SK-N-SH (cell line): ENCODE measurements at regions not wholly inside any gene's neighbourhood (a gene's known extent, or its start where the extent isn't known, plus 50 kb on each side); places are given as distances from the start of the nearest gene placed in this dataset.

Experiments used
- CTCF ChIA-PET: fragments of 300-600, 350-600 bp; formaldehyde crosslinking; extraction: SDS; loops from one replicate; lab custom pipeline; 2021; lab: Yijun Ruan, JAX
- POLR2A ChIA-PET: fragments of 350-600 bp; sonication (Branson Sonifier 250); formaldehyde crosslinking; extraction: SDS; loops from one replicate; lab custom pipeline; 2020; ENCODE audit warnings: antibody characterized with exemption, inconsistent platforms; lab: Yijun Ruan, JAX
- DNase-seq: peaks from one replicate; pipeline ENCODE4 v3.0.0; 2012
- H2AFZ ChIP-seq: fragments of 200-600 bp; sonication (generic); 2 replicates; pipeline ENCODE4 v1.8.1; 2016; ENCODE audit warnings: antibody characterized with exemption, mild to moderate bottlenecking, low read depth
- H3F3A ChIP-seq: fragments of 200-600 bp; sonication (generic); replicated peaks from 2 replicates; pipeline ENCODE3; 2016; ENCODE audit warnings: antibody characterized with exemption, mild to moderate bottlenecking; ENCODE audit not compliant: insufficient read depth
- H3K27ac ChIP-seq, 2 experiments: fragments of 200-500 bp in 1 of 2; fragments of 200-600 bp in 1 of 2; sonication (Bioruptor generic) in 1 of 2; sonication (generic), shearing (Covaris generic) in 1 of 2; 2 replicates each; pipeline versions ENCODE4 v1.5.1 to v1.6.1; 2014 to 2016; ENCODE audit warnings: low read depth in 2 of 2, inconsistent platforms in 1 of 2, low read length in 1 of 2, mild to moderate bottlenecking in 1 of 2, mixed read lengths in 1 of 2
- H3K27me3 ChIP-seq: fragments of 200-600 bp; sonication (generic), shearing (Covaris generic); 2 replicates; pipeline ENCODE4 v1.6.1; 2016; ENCODE audit warnings: mixed run types; ENCODE audit not compliant: insufficient read depth
- H3K36me3 ChIP-seq, 2 experiments: fragments of 200-500 bp in 1 of 2; fragments of 200-600 bp in 1 of 2; sonication (Bioruptor generic) in 1 of 2; sonication (generic) in 1 of 2; replicated peaks in 1 of 2; 2 replicates each; pipeline versions ENCODE3 to v1.5.1; 2014 to 2016; ENCODE audit warnings: low read length in 1 of 2, mild to moderate bottlenecking in 1 of 2; ENCODE audit not compliant: insufficient read depth in 2 of 2, control insufficient read depth in 1 of 2
- H3K4me1 ChIP-seq, 2 experiments: fragments of 200-500 bp in 1 of 2; fragments of 200-600 bp in 1 of 2; sonication (Bioruptor generic) in 1 of 2; sonication (generic), shearing (Covaris generic) in 1 of 2; 2 replicates each; pipeline versions ENCODE4 v1.5.1 to v1.6.1; 2014 to 2016; ENCODE audit warnings: low read depth in 1 of 2, low read length in 1 of 2, mixed run types in 1 of 2; ENCODE audit not compliant: insufficient read depth in 2 of 2, control insufficient read depth in 1 of 2
- H3K4me2 ChIP-seq: fragments of 200-600 bp; sonication (generic), shearing (Covaris generic); 2 replicates; pipeline ENCODE4 v1.6.1; 2017; ENCODE audit warnings: mixed run types
- H3K4me3 ChIP-seq, 2 experiments: fragments of 200-500 bp in 1 of 2; fragments of 200-600 bp in 1 of 2; sonication (Bioruptor generic) in 1 of 2; sonication (generic), shearing (Covaris generic) in 1 of 2; 2 replicates each; pipeline versions ENCODE4 v1.5.1 to v1.8.1; 2014 to 2016; ENCODE audit warnings: low read depth in 2 of 2, inconsistent platforms in 1 of 2, low read length in 1 of 2, mild to moderate bottlenecking in 1 of 2, mixed read lengths in 1 of 2, moderate library complexity in 1 of 2
- H3K79me2 ChIP-seq: fragments of 200-600 bp; sonication (generic); 2 replicates; pipeline ENCODE4 v1.8.1; 2017; ENCODE audit warnings: mild to moderate bottlenecking; ENCODE audit not compliant: insufficient read depth
- H3K9ac ChIP-seq: fragments of 200-600 bp; sonication (generic); 2 replicates; pipeline ENCODE4 v1.6.1; 2017; ENCODE audit warnings: mixed run types
- H3K9me2 ChIP-seq: fragments of 200-600 bp; sonication (generic); 2 replicates; pipeline ENCODE4 v1.6.1; 2017; ENCODE audit warnings: mixed run types
- H3K9me3 ChIP-seq: fragments of 200-600 bp; sonication (generic); 2 replicates; pipeline ENCODE4 v1.6.1; 2017; ENCODE audit warnings: mixed run types, mild to moderate bottlenecking, moderate library complexity
- H4K20me1 ChIP-seq: fragments of 200-600 bp; sonication (generic); 2 replicates; pipeline ENCODE4 v1.6.1; 2017; ENCODE audit warnings: mild to moderate bottlenecking, mixed run types; ENCODE audit not compliant: insufficient read depth
- FOXJ3 ChIP-seq: sonication (generic); formaldehyde crosslinking; IDR thresholded peaks from 2 replicates; pipeline ENCODE4 v1.5.1; 2020; ENCODE audit warnings: mild to moderate bottlenecking, missing genetic modification reagents
- MAX ChIP-seq: IDR thresholded peaks from 2 replicates; pipeline ENCODE4 v1.4.0; 2012; ENCODE audit warnings: low read depth
- MXI1 ChIP-seq: IDR thresholded peaks from 2 replicates; pipeline ENCODE4 v1.6.1; 2012; ENCODE audit warnings: mild to moderate bottlenecking, low read depth, low read length, improper control_type of control experiment
- NFIC ChIP-seq: IDR thresholded peaks from 2 replicates; pipeline ENCODE4 v1.4.0; 2012; ENCODE audit warnings: borderline replicate concordance
- NRF1 ChIP-seq: IDR thresholded peaks from 2 replicates; pipeline ENCODE4 v1.6.1; 2012; ENCODE audit warnings: low read depth, mild to moderate bottlenecking, low read length
- RCOR1 ChIP-seq: fragments of 150-350 bp; IDR thresholded peaks from 2 replicates; pipeline ENCODE4 v1.6.1; 2017; ENCODE audit warnings: antibody characterized with exemption, low read length
- RFX5 ChIP-seq: IDR thresholded peaks from 2 replicates; pipeline ENCODE4 v1.6.1; 2012; ENCODE audit warnings: mild to moderate bottlenecking, improper control_type of control experiment, low read length
- TAF1 ChIP-seq: IDR thresholded peaks from 2 replicates; pipeline ENCODE4 v1.6.1; 2012; ENCODE audit warnings: low read depth, mild to moderate bottlenecking, low read length, moderate library complexity, borderline replicate concordance
- TEAD4 ChIP-seq: IDR thresholded peaks from 2 replicates; pipeline ENCODE4 v1.4.0; 2012; ENCODE audit warnings: mild to moderate bottlenecking, borderline replicate concordance; ENCODE audit not compliant: insufficient read depth
- YY1 ChIP-seq: IDR thresholded peaks from 2 replicates; pipeline ENCODE4 v1.4.0; 2012; ENCODE audit warnings: low read depth, mild to moderate bottlenecking
- ZBTB33 ChIP-seq: IDR thresholded peaks from 2 replicates; pipeline ENCODE4 v1.4.0; 2012; ENCODE audit warnings: low read depth, borderline replicate concordance
- WGBS: methylation state at CpG from one replicate; pipeline ENCODE4 v1.1.6; 2017; ENCODE audit warnings: low lambda C conversion rate; 5-methylcytosine and 5-hydroxymethylcytosine counted together
- TF ChIP-seq, protein P1 (sequence below): IDR thresholded peaks from 2 replicates; pipeline ENCODE4; 2012
- TF ChIP-seq, protein P2 (sequence below): fragments of 150-350 bp; IDR thresholded peaks from 2 replicates; pipeline ENCODE4 v1.6.1; 2016; ENCODE audit warnings: mild to moderate bottlenecking, low read depth, low read length
- TF ChIP-seq, protein P3 (sequence below): fragments of 150-350 bp; IDR thresholded peaks from 2 replicates; pipeline ENCODE4 v1.6.1; 2017; ENCODE audit warnings: antibody characterized with exemption, low read length, low read depth, borderline replicate concordance

- no peaks in the 10 kb centered on the region for H4K20me1 ChIP-seq
- H3K4me2 ChIP-seq: no peak overlapping the region
- H3K9me3 ChIP-seq: no peaks in the 10 kb centered on the region
- WGBS: 0% methylated on average over 3 of the region's 3 CpGs
- ChIA-PET CTCF (no interaction called here), POLR2A (no interaction called here)
- H3K27me3 ChIP-seq: no peaks in the 10 kb centered on the region
- no peaks in the 10 kb centered on the region for H3K79me2 ChIP-seq
- no peak overlapping the region for H2AFZ ChIP-seq
- no peak for TF ChIP-seq TEAD4
- no peak for TF ChIP-seq NRF1
- TF ChIP-seq RCOR1: no peak
- no peak for TF ChIP-seq MAX
- no peak for TF ChIP-seq ZBTB33
- TF ChIP-seq TAF1: no peak
- TF ChIP-seq, protein P1, sequence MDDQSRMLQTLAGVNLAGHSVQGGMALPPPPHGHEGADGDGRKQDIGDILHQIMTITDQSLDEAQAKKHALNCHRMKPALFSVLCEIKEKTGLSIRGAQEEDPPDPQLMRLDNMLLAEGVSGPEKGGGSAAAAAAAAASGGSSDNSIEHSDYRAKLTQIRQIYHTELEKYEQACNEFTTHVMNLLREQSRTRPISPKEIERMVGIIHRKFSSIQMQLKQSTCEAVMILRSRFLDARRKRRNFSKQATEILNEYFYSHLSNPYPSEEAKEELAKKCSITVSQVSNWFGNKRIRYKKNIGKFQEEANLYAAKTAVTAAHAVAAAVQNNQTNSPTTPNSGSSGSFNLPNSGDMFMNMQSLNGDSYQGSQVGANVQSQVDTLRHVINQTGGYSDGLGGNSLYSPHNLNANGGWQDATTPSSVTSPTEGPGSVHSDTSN: no peak
- TF ChIP-seq, protein P2, sequence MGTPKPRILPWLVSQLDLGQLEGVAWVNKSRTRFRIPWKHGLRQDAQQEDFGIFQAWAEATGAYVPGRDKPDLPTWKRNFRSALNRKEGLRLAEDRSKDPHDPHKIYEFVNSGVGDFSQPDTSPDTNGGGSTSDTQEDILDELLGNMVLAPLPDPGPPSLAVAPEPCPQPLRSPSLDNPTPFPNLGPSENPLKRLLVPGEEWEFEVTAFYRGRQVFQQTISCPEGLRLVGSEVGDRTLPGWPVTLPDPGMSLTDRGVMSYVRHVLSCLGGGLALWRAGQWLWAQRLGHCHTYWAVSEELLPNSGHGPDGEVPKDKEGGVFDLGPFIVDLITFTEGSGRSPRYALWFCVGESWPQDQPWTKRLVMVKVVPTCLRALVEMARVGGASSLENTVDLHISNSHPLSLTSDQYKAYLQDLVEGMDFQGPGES: no peak
- no peak for TF ChIP-seq RFX5
- TF ChIP-seq FOXJ3 (CRISPR knock-in tag): no peak
- TF ChIP-seq YY1: no peak
- no peak for TF ChIP-seq NFIC
- no peak for TF ChIP-seq MXI1
- TF ChIP-seq, protein P3, sequence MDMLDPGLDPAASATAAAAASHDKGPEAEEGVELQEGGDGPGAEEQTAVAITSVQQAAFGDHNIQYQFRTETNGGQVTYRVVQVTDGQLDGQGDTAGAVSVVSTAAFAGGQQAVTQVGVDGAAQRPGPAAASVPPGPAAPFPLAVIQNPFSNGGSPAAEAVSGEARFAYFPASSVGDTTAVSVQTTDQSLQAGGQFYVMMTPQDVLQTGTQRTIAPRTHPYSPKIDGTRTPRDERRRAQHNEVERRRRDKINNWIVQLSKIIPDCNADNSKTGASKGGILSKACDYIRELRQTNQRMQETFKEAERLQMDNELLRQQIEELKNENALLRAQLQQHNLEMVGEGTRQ: no peak
- H3F3A ChIP-seq: no peaks in the 10 kb centered on the region
- no peaks in the 10 kb centered on the region for H3K9me2 ChIP-seq
- H3K4me1 ChIP-seq: no peaks in the 10 kb centered on the region; a peak in 1 of 4 replicates
- no peaks in the 10 kb centered on the region for H3K36me3 ChIP-seq
- H3K27ac ChIP-seq: no peak overlapping the region
- no peak for DNase-seq
- H3K9ac ChIP-seq: no peak overlapping the region
- H3K4me3 ChIP-seq: no peak overlapping the region
These were observed 315.6 kb upstream of the SMIM31 start for GRCh38 chr4:164438321-164438720.
